Colonic mucosa (tissue), 4 donors: ENCODE measurements at regions not wholly inside any gene's neighbourhood (a gene's known extent, or its start where the extent isn't known, plus 50 kb on each side); places are given as distances from the start of the nearest gene placed in this dataset.

Experiments used
- DNase-seq: peaks from one replicate; pipeline ENCODE4 v3.0.0-alpha.2; 2020
- H3K27ac ChIP-seq: fragments of 200-600 bp; one replicate; pipeline ENCODE4 v1.8.0; 2021
- H3K27me3 ChIP-seq: fragments of 200-600 bp; one replicate; pipeline ENCODE4 v1.8.0; 2021
- H3K36me3 ChIP-seq: fragments of 200-600 bp; one replicate; pipeline ENCODE4 v1.8.0; 2021
- H3K4me1 ChIP-seq: fragments of 200-600 bp; one replicate; pipeline ENCODE4 v1.8.0; 2021; ENCODE audit warnings: mild to moderate bottlenecking
- H3K4me3 ChIP-seq: fragments of 200-600 bp; one replicate; pipeline ENCODE4 v1.8.0; 2021
- H3K9ac ChIP-seq, 2 donors: one replicate each; pipeline ENCODE4 v1.7.0; 2013; ENCODE audit warnings: control low read depth in 2 of 2, low read depth in 2 of 2, low read length in 2 of 2
- H3K9me3 ChIP-seq: fragments of 200-600 bp; one replicate; pipeline ENCODE4 v1.8.0; 2021
- CTCF ChIP-seq: fragments of 200-600 bp; IDR thresholded peaks from one replicate; pipeline ENCODE4 v1.8.0; 2022; ENCODE audit warnings: antibody characterized with exemption, mild to moderate bottlenecking
- intact Hi-C: fragments of 100-400 bp; cut with DNase I; formaldehyde crosslinking; loops from one replicate; pipeline ENCODE4 v1.14.1; 2022
- donor health status: healthy.
- donor health status: DM: no; HTN: no; CAD: no.
- donor health status: DM: no; HTN: no; CAD: no.

GRCh38 chr6:154885214-154885613 lies 109.9 kb upstream of the TIAM2 start:
- no peaks in the 10 kb centered on the region for H3K27me3 ChIP-seq
- no peak overlapping the region for H3K9ac ChIP-seq
- H3K36me3 ChIP-seq = no peaks in the 10 kb centered on the region
- intact Hi-C loops = no loop called here
- no peak for TF ChIP-seq CTCF
- no peaks in the 10 kb centered on the region for H3K4me1 ChIP-seq
- H3K9me3 ChIP-seq = no peaks in the 10 kb centered on the region
- DNase-seq = no peak
- no peak overlapping the region for H3K27ac ChIP-seq
- H3K4me3 ChIP-seq = no peak overlapping the region

- Histone ChIP-seq H3K4me3 (no peak overlapping the region), H3K27me3 (no peaks in the 10 kb centered on the region), H3K36me3 (no peaks in the 10 kb centered on the region), H3K9ac (no peak overlapping the region), H3K27ac (no peak overlapping the region), H3K4me1 (no peaks in the 10 kb centered on the region), H3K9me3 (no peaks in the 10 kb centered on the region)
- DNase-seq = no peak
- intact Hi-C loops = no loop called here
- TF ChIP-seq CTCF = no peak
Observed at GRCh38 chr6:154886016-154886415, 109.1 kb upstream of the TIAM2 start.

GRCh38 chr6:154886471-154886870 lies 108.6 kb upstream of the TIAM2 start:
- Histone ChIP-seq H3K36me3 (no peaks in the 10 kb centered on the region), H3K27ac (no peak overlapping the region), H3K4me1 (no peaks in the 10 kb centered on the region), H3K9ac (no peak overlapping the region), H3K4me3 (no peak overlapping the region), H3K9me3 (no peaks in the 10 kb centered on the region), H3K27me3 (no peaks in the 10 kb centered on the region)
- no peak for DNase-seq
- no peak for TF ChIP-seq CTCF
- intact Hi-C loops = no loop called here

- no peak for TF ChIP-seq CTCF
- Histone ChIP-seq H3K4me3 (no peak overlapping the region), H3K9me3 (no peaks in the 10 kb centered on the region), H3K27me3 (no peaks in the 10 kb centered on the region), H3K36me3 (no peaks in the 10 kb centered on the region), H3K4me1 (no peaks in the 10 kb centered on the region), H3K27ac (no peak overlapping the region), H3K9ac (no peak overlapping the region)
- intact Hi-C loops = no loop called here
- DNase-seq = no peak
Observed at GRCh38 chr6:154887051-154887450, 108.1 kb upstream of the TIAM2 start.

GRCh38 chr6:154888421-154889295 lies 106.5 kb upstream of the TIAM2 start:
- Histone ChIP-seq H3K36me3 (no peaks in the 10 kb centered on the region), H3K4me3 (no peak overlapping the region), H3K27me3 (no peaks in the 10 kb centered on the region), H3K9ac (no peak overlapping the region), H3K9me3 (no peaks in the 10 kb centered on the region), H3K4me1 (no peaks in the 10 kb centered on the region), H3K27ac (no peak overlapping the region)
- no peak for TF ChIP-seq CTCF
- no peak for DNase-seq
- intact Hi-C loops = no loop called here
